ENCODE measurements at regions not wholly inside any gene's neighbourhood (a gene's known extent, or its start where the extent isn't known, plus 50 kb on each side); places are given as distances from the start of the nearest gene placed in this dataset.

DNA sequence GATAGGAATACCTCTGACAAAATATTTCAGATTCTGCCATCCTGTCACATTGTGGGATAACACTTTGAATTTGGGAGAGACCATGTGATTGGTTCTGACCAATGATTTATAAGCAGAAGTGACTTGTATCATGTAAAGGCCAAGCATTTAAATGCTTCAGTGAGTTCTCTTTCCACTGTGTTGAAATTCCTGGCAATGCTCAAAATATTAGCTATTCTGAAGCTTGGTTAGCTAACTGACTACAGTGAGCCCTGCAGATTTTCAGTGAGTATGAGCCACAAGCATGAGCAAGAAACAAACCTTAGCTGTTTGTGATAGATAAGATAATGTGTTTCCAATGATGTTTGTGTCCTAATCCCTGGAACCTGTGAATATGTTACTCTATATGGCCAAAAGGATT is 562.8 kb upstream of the AADAT start:
- H3K27me3 ChIP-seq (ENCODE audit: control insufficient read depth in 1 of 2, insufficient read depth in 2 of 2, low read length in 1 of 2): no peaks in the 10 kb centered on the region
- DNase-seq: no peak
- no peak overlapping the region for H3K27ac ChIP-seq (ENCODE audit: low read depth in 1 of 2, low read length in 2 of 2)
- no peaks in the 10 kb centered on the region for H3K4me1 ChIP-seq (ENCODE audit: control insufficient read depth in 1 of 2, insufficient read depth in 2 of 2, low read length in 2 of 2)
- ATAC-seq (ENCODE audit: low FRiP score): no peak
- H3K36me3 ChIP-seq (ENCODE audit: control insufficient read depth in 1 of 2, insufficient read depth in 2 of 2, low read length in 1 of 2): no peaks in the 10 kb centered on the region
- H3K9me3 ChIP-seq (ENCODE audit: control insufficient read depth, low read length): no peaks in the 10 kb centered on the region
- H3K4me3 ChIP-seq (ENCODE audit: low read length in 2 of 2): no peak overlapping the region
- intact Hi-C loops (cut with DNase I): no loop called here

DNA sequence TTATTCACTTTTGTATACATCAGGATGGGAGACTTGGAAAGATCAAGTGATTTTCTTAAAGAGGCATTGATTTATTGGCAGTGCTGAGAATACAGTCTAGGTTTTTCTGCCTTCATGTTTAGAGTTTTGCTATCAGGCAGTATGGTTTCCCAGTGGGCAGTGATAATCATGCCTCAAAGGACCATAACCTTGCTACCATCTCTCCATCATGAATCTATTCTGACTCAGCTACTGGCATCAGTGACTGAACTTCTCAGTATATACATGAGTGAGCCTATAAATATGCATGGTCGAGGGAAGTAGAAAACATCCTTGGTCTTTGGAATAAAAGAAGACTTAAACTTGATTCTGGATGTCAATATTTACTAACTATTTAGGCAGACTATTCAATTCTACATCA is 562.0 kb upstream of the AADAT start:
- no peaks in the 10 kb centered on the region for H3K27me3 ChIP-seq (ENCODE audit: control insufficient read depth in 1 of 2, insufficient read depth in 2 of 2, low read length in 1 of 2)
- no peaks in the 10 kb centered on the region for H3K36me3 ChIP-seq (ENCODE audit: control insufficient read depth in 1 of 2, insufficient read depth in 2 of 2, low read length in 1 of 2)
- WGBS, 2 donors: 77 to 81% methylated on average over 1 of the region's 1 CpG
- intact Hi-C loops (cut with DNase I): no loop called here
- no peak overlapping the region for H3K4me3 ChIP-seq (ENCODE audit: low read length in 2 of 2)
- H3K4me1 ChIP-seq (ENCODE audit: control insufficient read depth in 1 of 2, insufficient read depth in 2 of 2, low read length in 2 of 2): no peaks in the 10 kb centered on the region
- DNase-seq: no peak
- ATAC-seq (ENCODE audit: low FRiP score): no peak
- no peak overlapping the region for H3K27ac ChIP-seq (ENCODE audit: low read depth in 1 of 2, low read length in 2 of 2)
- H3K9me3 ChIP-seq (ENCODE audit: control insufficient read depth, low read length): no peaks in the 10 kb centered on the region

DNA sequence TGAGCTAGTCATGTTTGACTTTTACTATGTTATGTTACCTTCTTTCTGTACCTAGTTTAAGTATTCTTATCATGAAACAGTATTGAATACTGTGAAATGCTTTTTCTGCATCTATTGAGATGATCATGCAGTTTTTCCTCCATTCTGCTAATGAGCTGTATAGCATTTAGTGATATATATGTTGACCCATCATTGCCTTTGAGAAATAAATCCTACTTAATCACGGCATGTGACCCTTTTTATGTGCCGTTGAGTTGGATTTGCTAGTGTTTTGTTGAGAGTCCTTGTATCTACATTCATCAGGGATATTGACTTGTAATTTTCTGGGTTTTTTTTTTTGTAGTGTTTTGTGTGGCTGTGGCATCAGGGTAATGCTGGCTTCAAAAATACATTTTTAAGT is 537.7 kb upstream of the AADAT start:
- H3K9me3 ChIP-seq (ENCODE audit: control insufficient read depth, low read length): peaks cover 2% of the 10 kb centered on the region
- WGBS, 2 donors: 60 to 72% methylated on average over 2 of the region's 2 CpGs
- H3K4me1 ChIP-seq (ENCODE audit: control insufficient read depth in 1 of 2, insufficient read depth in 2 of 2, low read length in 2 of 2): no peaks in the 10 kb centered on the region
- DNase-seq: no peak
- no peak overlapping the region for H3K27ac ChIP-seq (ENCODE audit: low read depth in 1 of 2, low read length in 2 of 2)
- no peak for ATAC-seq (ENCODE audit: low FRiP score)
- intact Hi-C loops (cut with DNase I): no loop called here
- no peaks in the 10 kb centered on the region for H3K27me3 ChIP-seq (ENCODE audit: control insufficient read depth in 1 of 2, insufficient read depth in 2 of 2, low read length in 1 of 2)
- no peak overlapping the region for H3K4me3 ChIP-seq (ENCODE audit: low read length in 2 of 2)
- no peaks in the 10 kb centered on the region for H3K36me3 ChIP-seq (ENCODE audit: control insufficient read depth in 1 of 2, insufficient read depth in 2 of 2, low read length in 1 of 2)

DNA sequence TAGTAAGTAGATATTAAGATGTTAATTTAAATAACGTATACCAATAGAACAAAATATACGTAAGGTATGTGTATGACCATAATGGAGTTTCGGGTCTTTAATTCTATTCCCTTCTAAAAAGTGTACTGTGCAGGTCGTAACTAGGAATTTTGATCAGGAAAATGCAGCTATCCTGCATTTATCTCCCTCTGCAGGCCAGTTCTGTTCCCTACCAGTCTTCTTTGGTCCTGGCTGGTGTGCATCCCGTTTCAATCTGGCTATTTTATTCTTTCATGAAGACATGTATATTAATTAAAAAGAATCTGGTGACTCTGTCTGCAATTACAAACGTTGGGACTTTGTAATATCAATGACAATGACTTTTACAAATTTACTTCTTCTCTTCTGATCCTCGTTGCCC is 534.1 kb upstream of the AADAT start:
- Histone ChIP-seq H3K27ac (ENCODE audit: low read depth in 1 of 2, low read length in 2 of 2) (no peak overlapping the region), H3K27me3 (ENCODE audit: control insufficient read depth in 1 of 2, insufficient read depth in 2 of 2, low read length in 1 of 2) (no peaks in the 10 kb centered on the region), H3K4me1 (ENCODE audit: control insufficient read depth in 1 of 2, insufficient read depth in 2 of 2, low read length in 2 of 2) (no peaks in the 10 kb centered on the region), H3K9me3 (ENCODE audit: control insufficient read depth, low read length) (no peaks in the 10 kb centered on the region), H3K36me3 (ENCODE audit: control insufficient read depth in 1 of 2, insufficient read depth in 2 of 2, low read length in 1 of 2) (no peaks in the 10 kb centered on the region), H3K4me3 (ENCODE audit: low read length in 2 of 2) (no peak overlapping the region)
- no peak for ATAC-seq (ENCODE audit: low FRiP score)
- 67 to 74% methylated on average over 7 of the region's 7 CpGs for WGBS, 2 donors
- intact Hi-C loops (cut with DNase I): no loop called here
- DNase-seq: no peak

DNA sequence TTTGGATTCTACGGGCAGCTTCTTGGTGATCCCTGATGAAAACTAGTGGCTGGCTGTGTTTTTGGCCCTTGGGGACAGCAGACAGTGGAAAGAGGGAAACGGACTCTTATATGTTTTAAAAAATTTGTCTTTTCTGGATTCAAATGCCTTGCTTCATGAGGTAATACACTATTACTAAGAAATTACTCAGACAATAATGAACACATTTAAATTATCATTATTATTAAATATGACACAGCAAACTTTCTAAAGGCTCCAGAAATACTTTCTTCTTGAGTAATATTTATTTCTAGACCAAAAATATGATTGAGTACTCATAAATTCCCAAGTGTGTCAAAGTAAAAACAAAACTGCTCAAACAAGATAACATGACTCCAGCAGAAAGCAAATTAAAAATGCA is 520.7 kb upstream of the AADAT start:
- no peaks in the 10 kb centered on the region for H3K36me3 ChIP-seq (ENCODE audit: control insufficient read depth in 1 of 2, insufficient read depth in 2 of 2, low read length in 1 of 2)
- H3K27me3 ChIP-seq (ENCODE audit: control insufficient read depth in 1 of 2, insufficient read depth in 2 of 2, low read length in 1 of 2): no peaks in the 10 kb centered on the region
- DNase-seq: no peak
- H3K4me3 ChIP-seq (ENCODE audit: low read length in 2 of 2): no peak overlapping the region
- peaks cover 0 to 2% of the 10 kb centered on the region in 2 donors for H3K4me1 ChIP-seq (ENCODE audit: control insufficient read depth in 1 of 2, insufficient read depth in 2 of 2, low read length in 2 of 2)
- H3K9me3 ChIP-seq (ENCODE audit: control insufficient read depth, low read length): peaks cover 2% of the 10 kb centered on the region
- WGBS, 2 donors: 2 to 6% methylated on average over 2 of the region's 2 CpGs
- H3K27ac ChIP-seq (ENCODE audit: low read depth in 1 of 2, low read length in 2 of 2): peak overlapping the region in 1 of 2 donors; percentile 57
- no peak for ATAC-seq (ENCODE audit: low FRiP score)
- intact Hi-C loops (cut with DNase I): loop anchor here in 1 of 2 donors (10.0 kb wide), 1 partner anchor 64 kb away; no protein-coding TSS in a partner anchor

DNA sequence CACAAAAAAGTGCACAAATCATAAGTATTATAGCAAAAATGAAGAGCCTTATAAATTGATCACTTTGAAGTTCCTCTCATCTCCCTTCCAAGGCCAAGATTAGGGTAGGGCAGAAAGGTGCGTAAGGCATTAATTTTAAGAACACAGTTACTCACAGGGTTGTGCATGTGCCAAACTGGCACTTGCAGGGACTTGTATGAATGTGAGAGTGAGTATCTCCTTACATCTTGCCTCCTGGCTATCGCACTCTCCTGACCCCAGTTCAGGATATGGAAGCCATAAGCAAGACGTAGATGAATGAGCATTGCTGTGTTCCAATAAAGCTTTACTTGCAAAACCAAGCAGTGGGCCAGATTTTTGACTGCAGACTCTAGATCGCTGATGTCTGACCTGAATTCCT is 510.1 kb upstream of the AADAT start:
- intact Hi-C loops (cut with DNase I): no loop called here
- no peak overlapping the region for H3K4me3 ChIP-seq (ENCODE audit: low read length in 2 of 2)
- no peak overlapping the region for H3K27ac ChIP-seq (ENCODE audit: low read depth in 1 of 2, low read length in 2 of 2)
- H3K27me3 ChIP-seq (ENCODE audit: control insufficient read depth in 1 of 2, insufficient read depth in 2 of 2, low read length in 1 of 2): no peaks in the 10 kb centered on the region
- DNase-seq (no peak), ATAC-seq (ENCODE audit: low FRiP score) (no peak)
- no peaks in the 10 kb centered on the region for H3K36me3 ChIP-seq (ENCODE audit: control insufficient read depth in 1 of 2, insufficient read depth in 2 of 2, low read length in 1 of 2)
- WGBS, 2 donors: 92 to 95% methylated on average over 4 of the region's 4 CpGs
- H3K4me1 ChIP-seq (ENCODE audit: control insufficient read depth in 1 of 2, insufficient read depth in 2 of 2, low read length in 2 of 2): no peaks in the 10 kb centered on the region
- no peaks in the 10 kb centered on the region for H3K9me3 ChIP-seq (ENCODE audit: control insufficient read depth, low read length)

DNA sequence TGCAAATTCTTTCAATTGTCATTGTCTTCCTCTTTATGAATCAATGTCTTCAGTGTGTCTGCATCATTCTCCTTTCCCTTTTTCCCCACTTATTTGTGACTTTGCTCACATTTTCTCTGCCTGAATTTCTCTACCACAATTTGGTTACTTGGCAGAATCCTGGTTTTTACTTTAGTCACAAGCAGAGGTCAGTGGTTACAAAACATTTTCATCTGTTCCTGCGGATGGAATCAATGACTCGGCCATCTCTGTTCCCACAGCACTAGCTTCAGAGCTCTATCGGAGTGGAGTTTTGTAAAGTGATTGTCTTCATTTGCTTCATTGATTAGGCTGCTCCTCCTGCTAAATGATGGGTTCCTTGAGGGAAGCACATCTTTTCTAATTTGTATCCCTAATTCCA is 501.3 kb upstream of the AADAT start:
- Histone ChIP-seq H3K9me3 (ENCODE audit: control insufficient read depth, low read length) (no peaks in the 10 kb centered on the region), H3K4me1 (ENCODE audit: control insufficient read depth in 1 of 2, insufficient read depth in 2 of 2, low read length in 2 of 2) (no peaks in the 10 kb centered on the region), H3K36me3 (ENCODE audit: control insufficient read depth in 1 of 2, insufficient read depth in 2 of 2, low read length in 1 of 2) (no peaks in the 10 kb centered on the region), H3K4me3 (ENCODE audit: low read length in 2 of 2) (no peak overlapping the region), H3K27ac (ENCODE audit: low read depth in 1 of 2, low read length in 2 of 2) (no peak overlapping the region), H3K27me3 (ENCODE audit: control insufficient read depth in 1 of 2, insufficient read depth in 2 of 2, low read length in 1 of 2) (no peaks in the 10 kb centered on the region)
- ATAC-seq (ENCODE audit: low FRiP score): no peak
- intact Hi-C loops (cut with DNase I): loop anchor here in 1 of 2 donors (5.0 kb wide), 2 partner anchors 126 to 261 kb away; no protein-coding TSS in a partner anchor
- WGBS, 2 donors: 89 to 91% methylated on average over 3 of the region's 3 CpGs
- DNase-seq: no peak

DNA sequence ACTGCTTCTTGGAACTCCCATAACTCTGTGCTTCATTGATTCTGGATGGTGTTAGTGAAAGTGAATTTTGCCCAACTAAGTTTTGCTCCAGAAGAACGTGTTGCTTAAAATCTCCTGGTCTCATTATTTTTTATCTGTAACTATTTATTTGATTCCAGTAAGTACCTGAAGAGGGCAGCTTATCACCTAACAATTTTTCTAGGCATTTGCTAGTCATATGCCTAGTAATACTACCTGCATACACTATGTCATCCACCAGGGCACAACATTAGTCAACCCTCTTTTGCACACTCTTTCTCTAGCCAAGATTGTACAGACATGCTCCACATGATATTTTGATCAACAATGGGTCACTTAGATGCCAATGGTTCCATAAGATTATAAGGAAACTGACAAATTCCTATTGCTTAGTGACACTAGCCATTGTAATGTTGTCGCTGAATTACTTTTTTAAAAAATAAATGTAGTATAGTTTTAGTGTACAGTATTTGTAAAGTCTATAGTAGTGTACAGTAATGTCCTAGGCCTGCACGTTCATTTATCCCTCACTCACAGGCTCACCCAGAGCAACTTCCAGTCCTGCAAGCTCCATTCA is 499.9 kb upstream of the AADAT start:
- 63 to 64% methylated on average over 3 of the region's 3 CpGs for WGBS, 2 donors
- H3K27me3 ChIP-seq (ENCODE audit: control insufficient read depth in 1 of 2, insufficient read depth in 2 of 2, low read length in 1 of 2): no peaks in the 10 kb centered on the region
- no peak overlapping the region for H3K27ac ChIP-seq (ENCODE audit: low read depth in 1 of 2, low read length in 2 of 2)
- DNase-seq: no peak
- H3K36me3 ChIP-seq (ENCODE audit: control insufficient read depth in 1 of 2, insufficient read depth in 2 of 2, low read length in 1 of 2): no peaks in the 10 kb centered on the region
- H3K4me3 ChIP-seq (ENCODE audit: low read length in 2 of 2): no peak overlapping the region
- no peaks in the 10 kb centered on the region for H3K9me3 ChIP-seq (ENCODE audit: control insufficient read depth, low read length)
- intact Hi-C loops (cut with DNase I): loop anchor here (5.0 kb wide), 2 partner anchors 128 to 263 kb away; no protein-coding TSS in a partner anchor
- no peak for ATAC-seq (ENCODE audit: low FRiP score)
- H3K4me1 ChIP-seq (ENCODE audit: control insufficient read depth in 1 of 2, insufficient read depth in 2 of 2, low read length in 2 of 2): no peaks in the 10 kb centered on the region

DNA sequence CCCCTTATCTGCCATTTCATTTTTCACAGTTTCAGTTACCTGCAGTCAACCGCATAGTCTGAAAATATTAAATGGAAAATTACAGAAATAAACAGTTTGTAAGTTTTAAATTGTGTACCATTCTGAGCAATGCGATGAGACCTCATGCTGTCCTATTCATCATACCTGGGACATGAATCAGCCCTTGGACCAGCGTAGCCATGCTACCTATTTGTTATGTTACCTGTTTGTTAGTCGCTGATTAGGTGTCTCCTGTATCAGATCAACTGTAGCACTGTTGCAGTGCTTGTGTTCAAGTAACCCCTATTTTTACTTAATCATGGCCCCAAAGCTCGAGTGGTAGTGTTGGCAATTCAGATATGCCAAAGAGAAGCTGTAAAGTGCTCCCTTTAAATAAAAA is 492.2 kb upstream of the AADAT start:
- no peaks in the 10 kb centered on the region for H3K27me3 ChIP-seq (ENCODE audit: control insufficient read depth in 1 of 2, insufficient read depth in 2 of 2, low read length in 1 of 2)
- no peak overlapping the region for H3K4me3 ChIP-seq (ENCODE audit: low read length in 2 of 2)
- no peak overlapping the region for H3K27ac ChIP-seq (ENCODE audit: low read depth in 1 of 2, low read length in 2 of 2)
- ATAC-seq (ENCODE audit: low FRiP score) (no peak), DNase-seq (no peak)
- peaks cover 5% of the 10 kb centered on the region for H3K9me3 ChIP-seq (ENCODE audit: control insufficient read depth, low read length)
- no peaks in the 10 kb centered on the region for H3K4me1 ChIP-seq (ENCODE audit: control insufficient read depth in 1 of 2, insufficient read depth in 2 of 2, low read length in 2 of 2)
- intact Hi-C loops (cut with DNase I): no loop called here
- 87% methylated on average over 5 of the region's 5 CpGs for WGBS, 2 donors
- no peaks in the 10 kb centered on the region for H3K36me3 ChIP-seq (ENCODE audit: control insufficient read depth in 1 of 2, insufficient read depth in 2 of 2, low read length in 1 of 2)
